Peyer's patch (tissue), 4 donors: ENCODE measurements at regions not wholly inside any gene's neighbourhood (a gene's known extent, or its start where the extent isn't known, plus 50 kb on each side); places are given as distances from the start of the nearest gene placed in this dataset.
"Not testable (repeated sequence)": the region's sequence is repeated elsewhere in the genome, so short reads cannot be mapped to it uniquely, and the experiment has no call there.

Source experiments
- DNase-seq, 3 donors: peaks; one replicate each; pipeline ENCODE4 v3.0.0-alpha.2; 2017 to 2019
- H3K27ac ChIP-seq, 4 donors: fragments of 200-600 bp; sonication (generic); one replicate each; pipeline ENCODE4 v1.5.1; 2016 to 2019
- H3K27me3 ChIP-seq, 2 donors: fragments of 200-600 bp; sonication (generic); one replicate each; pipeline ENCODE4 v1.5.1; 2019
- H3K36me3 ChIP-seq, 3 donors: fragments of 200-600 bp; sonication (generic); one replicate each; pipeline ENCODE4 v1.5.1; 2016 to 2019
- H3K4me1 ChIP-seq, 4 donors: fragments of 200-600 bp; sonication (generic); one replicate each; pipeline ENCODE4 v1.5.1; 2016 to 2019
- H3K4me3 ChIP-seq, 4 donors: fragments of 200-600 bp; sonication (generic); 1 replicate in 3 of 4; 2 replicates in 1 of 4; pipeline ENCODE4 v1.5.1; 2016 to 2019; ENCODE audit warnings: mild to moderate bottlenecking in 1 of 4
- H3K9me3 ChIP-seq, 4 donors: fragments of 200-600 bp; sonication (generic); one replicate each; pipeline ENCODE4 v1.5.1; 2016 to 2019; ENCODE audit warnings: mild to moderate bottlenecking in 1 of 4
- CTCF ChIP-seq, 6 experiments: fragments of 450-650 bp in 4 of 6; fragments of 200-600 bp in 2 of 6; sonication (generic) in 1 of 6; IDR thresholded peaks; one replicate each; pipeline ENCODE4 v1.5.1; 2017 to 2019; ENCODE audit warnings: antibody characterized with exemption in 6 of 6, mild to moderate bottlenecking in 3 of 6, moderate library complexity in 1 of 6
- POLR2A ChIP-seq, 2 donors: fragments of 450-650 bp; IDR thresholded peaks; one replicate each; pipeline ENCODE4 v1.5.1; 2017; ENCODE audit warnings: antibody characterized with exemption in 2 of 2, mild to moderate bottlenecking in 2 of 2, moderate library complexity in 2 of 2

GRCh38 chr6:79403563-79403962 lies 133.7 kb downstream of the LCA5 start:
- Histone ChIP-seq H3K27ac (no peak overlapping the region), H3K4me3 (no peak overlapping the region), H3K27me3 (no peaks in the 10 kb centered on the region), H3K36me3 (no peaks in the 10 kb centered on the region), H3K9me3 (no peaks in the 10 kb centered on the region), H3K4me1 (peaks cover 0 to 7% (median 0%) of the 10 kb centered on the region in 4 donors)
- TF ChIP-seq CTCF (IDR thresholded peaks at IDR 0.05), result no peak
- TF ChIP-seq POLR2A (IDR thresholded peaks at IDR 0.05), result no peak
- DNase-seq, result no peak

- Histone ChIP-seq H3K9me3 (no peaks in the 10 kb centered on the region), H3K27me3 (no peaks in the 10 kb centered on the region), H3K27ac (no peak overlapping the region), H3K36me3 (no peaks in the 10 kb centered on the region), H3K4me3 (no peak overlapping the region), H3K4me1 (peaks cover 0 to 7% (median 0%) of the 10 kb centered on the region in 4 donors)
- TF ChIP-seq POLR2A (IDR thresholded peaks at IDR 0.05) (no peak), CTCF (IDR thresholded peaks at IDR 0.05) (no peak)
- no peak for DNase-seq
These were observed 134.1 kb downstream of the LCA5 start for GRCh38 chr6:79403086-79403485.

GRCh38 chr6:79399499-79399898 lies 137.7 kb downstream of the LCA5 start:
- Histone ChIP-seq H3K4me1 (peaks cover 0 to 6% (median 0%) of the 10 kb centered on the region in 4 donors), H3K36me3 (no peaks in the 10 kb centered on the region), H3K27ac (no peak overlapping the region), H3K9me3 (no peaks in the 10 kb centered on the region), H3K27me3 (no peaks in the 10 kb centered on the region), H3K4me3 (no peak overlapping the region)
- TF ChIP-seq POLR2A (IDR thresholded peaks at IDR 0.05) (no peak), CTCF (IDR thresholded peaks at IDR 0.05) (no peak)
- no peak for DNase-seq

GRCh38 chr6:79398617-79399016 lies 138.6 kb downstream of the LCA5 start:
- H3K9me3 ChIP-seq, result not testable (repeated sequence)

GRCh38 chr6:79396625-79397024 lies 140.6 kb downstream of the LCA5 start:
- DNase-seq, result no peak
- Histone ChIP-seq H3K4me1 (no peaks in the 10 kb centered on the region), H3K4me3 (no peak overlapping the region), H3K9me3 (no peaks in the 10 kb centered on the region), H3K27ac (no peak overlapping the region), H3K27me3 (no peaks in the 10 kb centered on the region), H3K36me3 (no peaks in the 10 kb centered on the region)
- no peak for TF ChIP-seq CTCF (IDR thresholded peaks at IDR 0.05)
- no peak for TF ChIP-seq POLR2A (IDR thresholded peaks at IDR 0.05)

More at GRCh38 chr6:79398617-79399016, 138.6 kb downstream of the LCA5 start:
- H3K4me3 ChIP-seq, H3K36me3 ChIP-seq, H3K27me3 ChIP-seq, DNase-seq, H3K27ac ChIP-seq, H3K4me1 ChIP-seq: not testable (repeated sequence)

GRCh38 chr6:79394690-79395089 lies 142.5 kb downstream of the LCA5 start:
- H3K4me1 ChIP-seq, result no peaks in the 10 kb centered on the region
- TF ChIP-seq POLR2A (IDR thresholded peaks at IDR 0.05), result no peak
- no peak for TF ChIP-seq CTCF (IDR thresholded peaks at IDR 0.05)
- no peak overlapping the region for H3K4me3 ChIP-seq
- H3K9me3 ChIP-seq, result no peaks in the 10 kb centered on the region
- no peak for DNase-seq
- H3K36me3 ChIP-seq, result no peaks in the 10 kb centered on the region
- no peaks in the 10 kb centered on the region for H3K27me3 ChIP-seq
- H3K27ac ChIP-seq, result no peak overlapping the region
